ENCODE measurements at regions not wholly inside any gene's neighbourhood (a gene's known extent, or its start where the extent isn't known, plus 50 kb on each side); places are given as distances from the start of the nearest gene placed in this dataset.

DNA sequence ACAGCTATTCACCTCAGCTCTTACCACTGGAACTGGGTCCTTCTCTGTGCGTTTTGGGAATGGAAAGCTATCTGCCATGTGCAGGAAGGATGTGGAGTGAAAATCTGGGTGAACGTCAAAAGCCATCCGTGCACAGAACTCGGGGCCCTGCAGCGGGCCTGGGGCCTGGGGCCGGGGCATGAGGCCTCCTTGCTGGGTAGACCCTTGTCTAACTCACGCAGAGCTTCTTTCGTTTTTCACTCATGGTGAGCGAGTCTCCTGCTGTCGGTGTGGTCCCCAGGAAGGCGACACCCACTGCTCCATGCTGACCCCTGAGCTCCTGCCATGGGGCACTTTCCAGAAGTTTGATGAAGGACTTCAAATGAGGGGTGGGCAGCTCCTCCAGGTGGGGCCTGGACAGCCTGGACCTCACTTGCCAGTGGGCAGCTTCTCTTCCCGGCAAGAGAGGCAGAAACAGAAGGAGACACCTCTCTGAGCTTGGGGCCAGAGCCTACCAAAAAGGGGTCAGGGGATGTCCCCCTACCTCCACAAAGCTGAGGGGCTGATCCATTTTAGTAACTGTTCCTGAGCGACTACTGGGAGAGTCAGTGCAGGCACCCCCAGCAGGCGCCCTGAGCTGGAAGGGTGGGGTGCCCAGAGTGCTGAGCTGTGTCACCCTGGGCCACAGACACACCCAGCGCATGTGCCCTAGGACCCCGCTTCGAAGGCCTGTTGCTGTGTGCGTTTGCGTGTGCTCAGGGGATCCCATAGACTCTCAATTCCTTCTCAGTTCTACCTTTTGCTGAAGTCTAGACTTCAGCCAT, 117.7 kb upstream of the HDAC4 start:
- no peak for TF ChIP-seq ZNF274 (IDR thresholded peaks at IDR 0.05; ENCODE audit: low read length)
- TF ChIP-seq ZNF274 (tag by site-specific recombination; IDR thresholded peaks at IDR 0.05; ENCODE audit: borderline replicate concordance), result no peak
- no peak for TF ChIP-seq ZNF146 (tag by site-specific recombination; IDR thresholded peaks at IDR 0.05)
- no peak for TF ChIP-seq SCRT1 (tag by site-specific recombination; IDR thresholded peaks at IDR 0.05; ENCODE audit: borderline replicate concordance)
- TF ChIP-seq, protein P1, sequence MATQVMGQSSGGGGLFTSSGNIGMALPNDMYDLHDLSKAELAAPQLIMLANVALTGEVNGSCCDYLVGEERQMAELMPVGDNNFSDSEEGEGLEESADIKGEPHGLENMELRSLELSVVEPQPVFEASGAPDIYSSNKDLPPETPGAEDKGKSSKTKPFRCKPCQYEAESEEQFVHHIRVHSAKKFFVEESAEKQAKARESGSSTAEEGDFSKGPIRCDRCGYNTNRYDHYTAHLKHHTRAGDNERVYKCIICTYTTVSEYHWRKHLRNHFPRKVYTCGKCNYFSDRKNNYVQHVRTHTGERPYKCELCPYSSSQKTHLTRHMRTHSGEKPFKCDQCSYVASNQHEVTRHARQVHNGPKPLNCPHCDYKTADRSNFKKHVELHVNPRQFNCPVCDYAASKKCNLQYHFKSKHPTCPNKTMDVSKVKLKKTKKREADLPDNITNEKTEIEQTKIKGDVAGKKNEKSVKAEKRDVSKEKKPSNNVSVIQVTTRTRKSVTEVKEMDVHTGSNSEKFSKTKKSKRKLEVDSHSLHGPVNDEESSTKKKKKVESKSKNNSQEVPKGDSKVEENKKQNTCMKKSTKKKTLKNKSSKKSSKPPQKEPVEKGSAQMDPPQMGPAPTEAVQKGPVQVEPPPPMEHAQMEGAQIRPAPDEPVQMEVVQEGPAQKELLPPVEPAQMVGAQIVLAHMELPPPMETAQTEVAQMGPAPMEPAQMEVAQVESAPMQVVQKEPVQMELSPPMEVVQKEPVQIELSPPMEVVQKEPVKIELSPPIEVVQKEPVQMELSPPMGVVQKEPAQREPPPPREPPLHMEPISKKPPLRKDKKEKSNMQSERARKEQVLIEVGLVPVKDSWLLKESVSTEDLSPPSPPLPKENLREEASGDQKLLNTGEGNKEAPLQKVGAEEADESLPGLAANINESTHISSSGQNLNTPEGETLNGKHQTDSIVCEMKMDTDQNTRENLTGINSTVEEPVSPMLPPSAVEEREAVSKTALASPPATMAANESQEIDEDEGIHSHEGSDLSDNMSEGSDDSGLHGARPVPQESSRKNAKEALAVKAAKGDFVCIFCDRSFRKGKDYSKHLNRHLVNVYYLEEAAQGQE (tag by site-specific recombination; IDR thresholded peaks at IDR 0.05), result no peak
- TF ChIP-seq, protein P2, sequence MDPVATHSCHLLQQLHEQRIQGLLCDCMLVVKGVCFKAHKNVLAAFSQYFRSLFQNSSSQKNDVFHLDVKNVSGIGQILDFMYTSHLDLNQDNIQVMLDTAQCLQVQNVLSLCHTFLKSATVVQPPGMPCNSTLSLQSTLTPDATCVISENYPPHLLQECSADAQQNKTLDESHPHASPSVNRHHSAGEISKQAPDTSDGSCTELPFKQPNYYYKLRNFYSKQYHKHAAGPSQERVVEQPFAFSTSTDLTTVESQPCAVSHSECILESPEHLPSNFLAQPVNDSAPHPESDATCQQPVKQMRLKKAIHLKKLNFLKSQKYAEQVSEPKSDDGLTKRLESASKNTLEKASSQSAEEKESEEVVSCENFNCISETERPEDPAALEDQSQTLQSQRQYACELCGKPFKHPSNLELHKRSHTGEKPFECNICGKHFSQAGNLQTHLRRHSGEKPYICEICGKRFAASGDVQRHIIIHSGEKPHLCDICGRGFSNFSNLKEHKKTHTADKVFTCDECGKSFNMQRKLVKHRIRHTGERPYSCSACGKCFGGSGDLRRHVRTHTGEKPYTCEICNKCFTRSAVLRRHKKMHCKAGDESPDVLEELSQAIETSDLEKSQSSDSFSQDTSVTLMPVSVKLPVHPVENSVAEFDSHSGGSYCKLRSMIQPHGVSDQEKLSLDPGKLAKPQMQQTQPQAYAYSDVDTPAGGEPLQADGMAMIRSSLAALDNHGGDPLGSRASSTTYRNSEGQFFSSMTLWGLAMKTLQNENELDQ (tag by site-specific recombination; IDR thresholded peaks at IDR 0.05; ENCODE audit: low read depth), result no peak
- no peak for TF ChIP-seq MEIS1 (CRISPR knock-in tag; IDR thresholded peaks at IDR 0.05; ENCODE audit: borderline replicate concordance)
- TF ChIP-seq, protein P3, sequence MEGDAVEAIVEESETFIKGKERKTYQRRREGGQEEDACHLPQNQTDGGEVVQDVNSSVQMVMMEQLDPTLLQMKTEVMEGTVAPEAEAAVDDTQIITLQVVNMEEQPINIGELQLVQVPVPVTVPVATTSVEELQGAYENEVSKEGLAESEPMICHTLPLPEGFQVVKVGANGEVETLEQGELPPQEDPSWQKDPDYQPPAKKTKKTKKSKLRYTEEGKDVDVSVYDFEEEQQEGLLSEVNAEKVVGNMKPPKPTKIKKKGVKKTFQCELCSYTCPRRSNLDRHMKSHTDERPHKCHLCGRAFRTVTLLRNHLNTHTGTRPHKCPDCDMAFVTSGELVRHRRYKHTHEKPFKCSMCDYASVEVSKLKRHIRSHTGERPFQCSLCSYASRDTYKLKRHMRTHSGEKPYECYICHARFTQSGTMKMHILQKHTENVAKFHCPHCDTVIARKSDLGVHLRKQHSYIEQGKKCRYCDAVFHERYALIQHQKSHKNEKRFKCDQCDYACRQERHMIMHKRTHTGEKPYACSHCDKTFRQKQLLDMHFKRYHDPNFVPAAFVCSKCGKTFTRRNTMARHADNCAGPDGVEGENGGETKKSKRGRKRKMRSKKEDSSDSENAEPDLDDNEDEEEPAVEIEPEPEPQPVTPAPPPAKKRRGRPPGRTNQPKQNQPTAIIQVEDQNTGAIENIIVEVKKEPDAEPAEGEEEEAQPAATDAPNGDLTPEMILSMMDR (tag by site-specific recombination; IDR thresholded peaks at IDR 0.05), result no peak
- TF ChIP-seq TCF7L2 (IDR thresholded peaks at IDR 0.05; ENCODE audit: borderline replicate concordance, low read depth, low read length), result no peak

Measured in HEK293 (cell line).